Mammary epithelial cell (primary cell): ENCODE measurements at regions not wholly inside any gene's neighbourhood (a gene's known extent, or its start where the extent isn't known, plus 50 kb on each side); places are given as distances from the start of the nearest gene placed in this dataset.

ENCODE experiments used
- EZH2 ChIP-seq: IDR thresholded peaks from 2 replicates; pipeline ENCODE4 v1.6.1; 2012; ENCODE audit warnings: low read length, inconsistent platforms, borderline replicate concordance
- TF ChIP-seq, protein P1 (sequence below), 2 donors: IDR thresholded peaks in 1 of 2; conservative IDR thresholded peaks in 1 of 2; 2 replicates each; pipeline ENCODE4 v1.5.1; 2011 to 2012; ENCODE audit warnings: inconsistent platforms in 2 of 2, low read length in 2 of 2, mild to moderate bottlenecking in 2 of 2, control low read depth in 1 of 2, low read depth in 1 of 2; ENCODE audit not compliant: insufficient read depth in 1 of 2; ENCODE audit errors: extremely low read depth in 1 of 2

DNA sequence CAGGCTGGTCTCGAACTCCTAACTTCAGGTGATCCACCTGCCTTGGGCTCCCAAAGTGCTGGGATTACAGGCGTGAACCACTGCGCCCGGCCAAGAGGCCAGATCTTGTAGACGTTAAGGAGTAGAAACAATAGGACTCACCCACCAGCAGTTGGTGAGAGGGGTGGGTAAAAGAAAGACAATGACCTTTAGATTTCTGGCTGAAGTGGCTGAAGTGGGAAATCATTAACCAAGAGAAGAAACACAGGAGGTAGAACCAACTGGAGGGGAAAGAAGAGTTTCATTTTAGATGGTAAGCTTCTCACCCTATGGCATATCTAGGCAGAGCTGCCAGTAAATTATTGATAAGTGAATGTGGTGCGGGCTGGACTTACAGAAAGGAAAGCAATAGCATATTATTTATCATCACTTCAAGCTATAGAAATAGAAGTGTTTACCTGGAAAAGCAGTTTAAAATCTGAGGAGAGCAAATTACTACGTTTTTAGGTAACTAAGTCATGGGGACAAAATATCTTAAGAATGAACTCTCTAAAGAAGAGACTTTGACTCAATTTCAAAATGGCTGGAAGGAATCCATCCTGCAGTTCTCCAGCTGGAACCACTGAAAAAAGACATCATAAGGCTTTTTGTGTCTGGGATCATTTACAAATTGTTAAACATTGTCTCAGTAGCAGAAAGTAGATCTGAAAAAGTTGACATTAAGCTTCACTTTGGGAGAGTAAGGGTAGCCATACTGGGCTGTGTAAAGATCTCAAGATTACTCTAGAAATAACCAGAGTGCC lies 109.6 kb downstream of the ALDH8A1 start:
- TF ChIP-seq, protein P1, sequence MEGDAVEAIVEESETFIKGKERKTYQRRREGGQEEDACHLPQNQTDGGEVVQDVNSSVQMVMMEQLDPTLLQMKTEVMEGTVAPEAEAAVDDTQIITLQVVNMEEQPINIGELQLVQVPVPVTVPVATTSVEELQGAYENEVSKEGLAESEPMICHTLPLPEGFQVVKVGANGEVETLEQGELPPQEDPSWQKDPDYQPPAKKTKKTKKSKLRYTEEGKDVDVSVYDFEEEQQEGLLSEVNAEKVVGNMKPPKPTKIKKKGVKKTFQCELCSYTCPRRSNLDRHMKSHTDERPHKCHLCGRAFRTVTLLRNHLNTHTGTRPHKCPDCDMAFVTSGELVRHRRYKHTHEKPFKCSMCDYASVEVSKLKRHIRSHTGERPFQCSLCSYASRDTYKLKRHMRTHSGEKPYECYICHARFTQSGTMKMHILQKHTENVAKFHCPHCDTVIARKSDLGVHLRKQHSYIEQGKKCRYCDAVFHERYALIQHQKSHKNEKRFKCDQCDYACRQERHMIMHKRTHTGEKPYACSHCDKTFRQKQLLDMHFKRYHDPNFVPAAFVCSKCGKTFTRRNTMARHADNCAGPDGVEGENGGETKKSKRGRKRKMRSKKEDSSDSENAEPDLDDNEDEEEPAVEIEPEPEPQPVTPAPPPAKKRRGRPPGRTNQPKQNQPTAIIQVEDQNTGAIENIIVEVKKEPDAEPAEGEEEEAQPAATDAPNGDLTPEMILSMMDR (conservative IDR thresholded peaks at IDR 0.05 in 1 of 2, IDR thresholded peaks at IDR 0.05 in 1 of 2; ENCODE audit: extremely low read depth in 1 of 2, insufficient read depth in 1 of 2, low read depth in 1 of 2, low read length in 2 of 2): no peak
- no peak for TF ChIP-seq EZH2
